Stimulated activated CD8-positive, alpha-beta memory T cell treated with anti-CD3 and anti-CD28 coated beads, Interleukin-15, amount 100 ng/mL, for 4 hours (primary cell): ENCODE measurements at regions not wholly inside any gene's neighbourhood (a gene's known extent, or its start where the extent isn't known, plus 50 kb on each side); places are given as distances from the start of the nearest gene placed in this dataset.

Experiments
- DNase-seq, 2 donors: peaks; one replicate each; pipeline ENCODE4 v3.0.0-alpha.2; 2020; ENCODE audit warnings: low read depth in 2 of 2

GRCh38 chr18:41754332-41754731, 200.7 kb upstream of the PIK3C3 start:
- no peak for DNase-seq

- no peak for DNase-seq
Observed at GRCh38 chr18:41753826-41754225, 201.2 kb upstream of the PIK3C3 start.

- no peak for DNase-seq
Observed at GRCh38 chr18:41752826-41753225, 202.2 kb upstream of the PIK3C3 start.

GRCh38 chr18:41751652-41752051, 203.4 kb upstream of the PIK3C3 start:
- no peak for DNase-seq

- no peak for DNase-seq
Observed at GRCh38 chr18:41751161-41751560, 203.9 kb upstream of the PIK3C3 start.

- DNase-seq = no peak
Observed at GRCh38 chr18:41747723-41748242, 207.3 kb upstream of the PIK3C3 start.

- DNase-seq = no peak
Observed at GRCh38 chr18:41745166-41746049, 209.6 kb upstream of the PIK3C3 start.

GRCh38 chr18:41744421-41745030, 210.5 kb upstream of the PIK3C3 start:
- DNase-seq = no peak

GRCh38 chr18:41737218-41737617, 217.8 kb upstream of the PIK3C3 start:
- no peak for DNase-seq

- no peak for DNase-seq
Observed at GRCh38 chr18:41734917-41735316, 220.1 kb upstream of the PIK3C3 start.

- no peak for DNase-seq
Observed at GRCh38 chr18:41732356-41732755, 222.7 kb upstream of the PIK3C3 start.

GRCh38 chr18:41731884-41732283, 223.2 kb upstream of the PIK3C3 start:
- DNase-seq = no peak

GRCh38 chr18:41724195-41724594, 230.8 kb upstream of the PIK3C3 start:
- no peak for DNase-seq

- no peak for DNase-seq
Observed at GRCh38 chr18:41721103-41721790, 233.8 kb upstream of the PIK3C3 start.

GRCh38 chr18:41720226-41720625, 234.8 kb upstream of the PIK3C3 start:
- no peak for DNase-seq

GRCh38 chr18:41719808-41720207, 235.2 kb upstream of the PIK3C3 start:
- no peak for DNase-seq

GRCh38 chr18:41714872-41715271, 240.2 kb upstream of the PIK3C3 start:
- DNase-seq = no peak

GRCh38 chr18:41713969-41714825, 240.8 kb upstream of the PIK3C3 start:
- no peak for DNase-seq

- DNase-seq = no peak
Observed at GRCh38 chr18:41706301-41706700, 248.7 kb upstream of the PIK3C3 start.

GRCh38 chr18:41703744-41704530, 251.1 kb upstream of the PIK3C3 start:
- DNase-seq = no peak

GRCh38 chr18:41700416-41700815, 254.6 kb upstream of the PIK3C3 start:
- no peak for DNase-seq
